SK-N-SH treated with all-trans-retinoic acid at 6 μM for 48 hours (cell line): ENCODE measurements at regions not wholly inside any gene's neighbourhood (a gene's known extent, or its start where the extent isn't known, plus 50 kb on each side); places are given as distances from the start of the nearest gene placed in this dataset.

ENCODE experiments used
- ATAC-seq: fragments of 200-7000 bp; cut with Tn5 transposase; 3 replicates; pipeline ENCODE4 v1.9.1; 2020; ENCODE audit warnings: mild to moderate bottlenecking, moderate library complexity
- ARNTL ChIP-seq: fragments of 450-650 bp; formaldehyde crosslinking; IDR thresholded peaks from 2 replicates; pipeline ENCODE4 v1.5.0; 2020; ENCODE audit warnings: low read depth, mild to moderate bottlenecking, moderate library complexity, borderline replicate concordance
- BACH2 ChIP-seq: fragments of 250-450 bp; sonication (Bioruptor Pico); IDR thresholded peaks from 2 replicates; pipeline ENCODE4 v1.9.0; 2021; ENCODE audit warnings: mild to moderate bottlenecking, borderline replicate concordance
- CSDC2 ChIP-seq: fragments of 250-450 bp; sonication (Bioruptor Pico); IDR thresholded peaks from 2 replicates; pipeline ENCODE4 v1.5.0; 2020; ENCODE audit warnings: mild to moderate bottlenecking, moderate library complexity
- ESRRG ChIP-seq: fragments of 250-450 bp; sonication (Bioruptor Pico); IDR thresholded peaks from 2 replicates; pipeline ENCODE4 v1.6.1; 2021; ENCODE audit warnings: mild to moderate bottlenecking
- GLIS3 ChIP-seq: fragments of 250-450 bp; sonication (Bioruptor Pico); IDR thresholded peaks from 2 replicates; pipeline ENCODE4 v1.5.0; 2020; ENCODE audit warnings: mild to moderate bottlenecking, moderate library complexity
- ISL1 ChIP-seq: fragments of 250-450 bp; sonication (Bioruptor Pico); IDR thresholded peaks from 2 replicates; pipeline ENCODE4 v2.1.2; 2022; ENCODE audit warnings: mild to moderate bottlenecking, moderate library complexity
- OSR1 ChIP-seq: fragments of 250-450 bp; sonication (Bioruptor Pico); IDR thresholded peaks from 2 replicates; pipeline ENCODE4 v1.8.0; 2022; ENCODE audit warnings: moderate library complexity, mild to moderate bottlenecking, inconsistent platforms
- PPARA ChIP-seq: fragments of 250-450 bp; sonication (Bioruptor Pico); IDR thresholded peaks from 2 replicates; pipeline ENCODE4 v1.5.0; 2020; ENCODE audit warnings: mild to moderate bottlenecking, borderline replicate concordance
- RARB ChIP-seq: fragments of 250-450 bp; sonication (Bioruptor Pico); IDR thresholded peaks from 2 replicates; pipeline ENCODE4 v1.8.0; 2021; ENCODE audit warnings: mild to moderate bottlenecking, moderate library complexity
- SNAI2 ChIP-seq: fragments of 250-450 bp; sonication (Bioruptor Pico); IDR thresholded peaks from 2 replicates; pipeline ENCODE4 v1.5.0; 2020; ENCODE audit warnings: mild to moderate bottlenecking, moderate library complexity
- TCF4 ChIP-seq: fragments of 250-450 bp; sonication (Bioruptor Pico); IDR thresholded peaks from 2 replicates; pipeline ENCODE4 v1.8.0; 2021; ENCODE audit warnings: mild to moderate bottlenecking, moderate library complexity, borderline replicate concordance
- TOX ChIP-seq: fragments of 250-450 bp; sonication (Bioruptor Pico); IDR thresholded peaks from 2 replicates; pipeline ENCODE4 v1.8.0; 2021; ENCODE audit warnings: mild to moderate bottlenecking, moderate library complexity, borderline replicate concordance
- ZC3H10 ChIP-seq: fragments of 250-450 bp; sonication (Bioruptor Pico); IDR thresholded peaks from 2 replicates; pipeline ENCODE4 v1.5.1; 2021; ENCODE audit warnings: mild to moderate bottlenecking, moderate library complexity
- ZFP3 ChIP-seq: fragments of 250-450 bp; sonication (Bioruptor Pico); IDR thresholded peaks from 2 replicates; pipeline ENCODE4 v1.5.0; 2020; ENCODE audit warnings: mild to moderate bottlenecking, moderate library complexity
- ZFP30 ChIP-seq: fragments of 450-650 bp; formaldehyde crosslinking; IDR thresholded peaks from 2 replicates; pipeline ENCODE4 v1.5.0; 2022; ENCODE audit warnings: mild to moderate bottlenecking, moderate library complexity
- ZNF565 ChIP-seq: fragments of 450-650 bp; formaldehyde crosslinking; conservative IDR thresholded peaks from 2 replicates; pipeline ENCODE4 v1.5.0; 2020; ENCODE audit warnings: low read depth, mild to moderate bottlenecking, moderate library complexity
- ZNF70 ChIP-seq: fragments of 450-650 bp; formaldehyde crosslinking; IDR thresholded peaks from 2 replicates; pipeline ENCODE4 v1.5.0; 2020; ENCODE audit warnings: mild to moderate bottlenecking, moderate library complexity
- ZNF8 ChIP-seq: fragments of 450-650 bp; formaldehyde crosslinking; IDR thresholded peaks from 2 replicates; pipeline ENCODE4 v1.5.0; 2020; ENCODE audit warnings: mild to moderate bottlenecking, moderate library complexity
- TF ChIP-seq, protein P1 (sequence below): fragments of 250-450 bp; sonication (Bioruptor Pico); IDR thresholded peaks from 2 replicates; pipeline ENCODE4 v1.8.0; 2020; ENCODE audit warnings: mild to moderate bottlenecking, moderate library complexity, borderline replicate concordance
- TF ChIP-seq, protein P2 (sequence below): fragments of 250-450 bp; sonication (Bioruptor Pico); IDR thresholded peaks from 2 replicates; pipeline ENCODE4 v1.5.1; 2021; ENCODE audit warnings: mild to moderate bottlenecking, moderate library complexity
- TF ChIP-seq, protein P3 (sequence below): fragments of 250-450 bp; sonication (Bioruptor Pico); IDR thresholded peaks from 2 replicates; pipeline ENCODE4 v1.8.0; 2021; ENCODE audit warnings: low read depth, mild to moderate bottlenecking, moderate library complexity, borderline replicate concordance
- TF ChIP-seq, protein P4 (sequence below): fragments of 250-450 bp; sonication (Bioruptor Pico); IDR thresholded peaks from 2 replicates; pipeline ENCODE4 v1.5.1; 2020; ENCODE audit warnings: low read depth, mild to moderate bottlenecking, moderate library complexity
- TF ChIP-seq, protein P5 (sequence below): fragments of 250-450 bp; sonication (Bioruptor Pico); IDR thresholded peaks from 2 replicates; pipeline ENCODE4 v1.5.0; 2020; ENCODE audit warnings: mild to moderate bottlenecking, moderate library complexity

DNA sequence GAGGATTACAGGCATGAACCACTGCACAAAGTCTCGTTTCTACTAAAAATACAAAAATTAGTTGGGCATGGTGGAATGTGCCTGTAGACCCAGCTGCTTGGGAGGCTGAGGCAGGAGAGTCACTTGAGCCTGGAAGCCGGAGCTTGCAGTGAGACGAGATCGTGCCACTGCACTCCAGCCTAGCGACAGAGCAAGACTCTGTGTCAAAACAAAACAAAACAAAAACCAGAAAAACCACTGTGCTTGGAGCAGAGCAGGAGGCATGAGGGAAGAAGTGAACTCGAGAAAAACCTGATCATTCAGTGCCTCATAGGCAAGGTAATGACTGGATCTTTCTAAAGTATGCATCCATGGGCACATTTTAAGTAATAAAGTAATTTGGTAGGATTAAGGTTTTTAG lies 487.8 kb downstream of the KCNH5 start:
- TF ChIP-seq ESRRG (CRISPR knock-in tag) (no peak), ZFP30 (CRISPR knock-in tag) (no peak)
- TF ChIP-seq, all 23 proteins: peak for 0
- ATAC-seq = no peak

DNA sequence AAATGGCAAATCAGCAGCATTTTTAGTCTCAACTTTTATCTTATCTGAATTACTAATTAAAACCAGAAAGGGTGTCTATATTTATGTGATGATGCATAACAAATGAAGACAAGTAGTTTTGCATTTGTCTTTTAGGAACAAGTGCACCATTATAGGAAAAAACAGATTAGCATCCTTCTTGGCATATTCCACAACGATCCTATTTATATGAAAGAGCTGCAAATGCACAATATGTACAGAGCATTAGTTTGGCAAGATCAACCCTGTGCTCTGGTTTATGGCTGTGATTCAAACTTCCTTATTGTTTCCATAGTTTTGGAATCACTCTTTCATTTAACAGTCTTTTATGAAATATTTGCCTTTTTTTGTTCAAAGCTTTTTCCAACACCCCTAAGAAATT lies 486.8 kb downstream of the KCNH5 start:
- ATAC-seq = no peak
- TF ChIP-seq BACH2 (CRISPR knock-in tag) = no peak

DNA sequence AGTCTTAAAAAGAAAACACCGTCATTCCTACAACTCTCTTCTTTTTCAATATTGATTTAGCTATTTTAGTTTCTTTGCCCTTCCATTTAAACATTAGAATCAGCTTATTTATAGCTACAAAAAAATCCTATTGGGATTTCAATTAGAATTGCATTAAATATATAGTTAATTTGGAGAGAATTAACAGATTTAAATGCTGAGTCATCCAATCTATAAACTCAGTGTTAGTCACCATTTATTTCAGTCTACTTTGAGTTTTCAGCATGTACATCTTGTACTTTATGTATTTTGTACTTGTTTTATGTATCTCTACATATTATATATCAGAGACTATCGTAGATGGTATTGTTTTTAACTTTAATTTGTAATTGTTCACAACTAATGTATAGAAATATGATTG lies 460.0 kb downstream of the KCNH5 start:
- TF ChIP-seq ESRRG (CRISPR knock-in tag) (no peak), SNAI2 (no peak), PPARA (CRISPR knock-in tag) (no peak), ZNF565 (no peak), ZNF70 (CRISPR knock-in tag) (no peak), BACH2 (CRISPR knock-in tag) (no peak), RARB (CRISPR knock-in tag) (no peak), ZNF8 (CRISPR knock-in tag) (no peak)
- TF ChIP-seq, protein P1, sequence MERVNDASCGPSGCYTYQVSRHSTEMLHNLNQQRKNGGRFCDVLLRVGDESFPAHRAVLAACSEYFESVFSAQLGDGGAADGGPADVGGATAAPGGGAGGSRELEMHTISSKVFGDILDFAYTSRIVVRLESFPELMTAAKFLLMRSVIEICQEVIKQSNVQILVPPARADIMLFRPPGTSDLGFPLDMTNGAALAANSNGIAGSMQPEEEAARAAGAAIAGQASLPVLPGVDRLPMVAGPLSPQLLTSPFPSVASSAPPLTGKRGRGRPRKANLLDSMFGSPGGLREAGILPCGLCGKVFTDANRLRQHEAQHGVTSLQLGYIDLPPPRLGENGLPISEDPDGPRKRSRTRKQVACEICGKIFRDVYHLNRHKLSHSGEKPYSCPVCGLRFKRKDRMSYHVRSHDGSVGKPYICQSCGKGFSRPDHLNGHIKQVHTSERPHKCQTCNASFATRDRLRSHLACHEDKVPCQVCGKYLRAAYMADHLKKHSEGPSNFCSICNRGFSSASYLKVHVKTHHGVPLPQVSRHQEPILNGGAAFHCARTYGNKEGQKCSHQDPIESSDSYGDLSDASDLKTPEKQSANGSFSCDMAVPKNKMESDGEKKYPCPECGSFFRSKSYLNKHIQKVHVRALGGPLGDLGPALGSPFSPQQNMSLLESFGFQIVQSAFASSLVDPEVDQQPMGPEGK (CRISPR knock-in tag) = no peak
- TF ChIP-seq, protein P2, sequence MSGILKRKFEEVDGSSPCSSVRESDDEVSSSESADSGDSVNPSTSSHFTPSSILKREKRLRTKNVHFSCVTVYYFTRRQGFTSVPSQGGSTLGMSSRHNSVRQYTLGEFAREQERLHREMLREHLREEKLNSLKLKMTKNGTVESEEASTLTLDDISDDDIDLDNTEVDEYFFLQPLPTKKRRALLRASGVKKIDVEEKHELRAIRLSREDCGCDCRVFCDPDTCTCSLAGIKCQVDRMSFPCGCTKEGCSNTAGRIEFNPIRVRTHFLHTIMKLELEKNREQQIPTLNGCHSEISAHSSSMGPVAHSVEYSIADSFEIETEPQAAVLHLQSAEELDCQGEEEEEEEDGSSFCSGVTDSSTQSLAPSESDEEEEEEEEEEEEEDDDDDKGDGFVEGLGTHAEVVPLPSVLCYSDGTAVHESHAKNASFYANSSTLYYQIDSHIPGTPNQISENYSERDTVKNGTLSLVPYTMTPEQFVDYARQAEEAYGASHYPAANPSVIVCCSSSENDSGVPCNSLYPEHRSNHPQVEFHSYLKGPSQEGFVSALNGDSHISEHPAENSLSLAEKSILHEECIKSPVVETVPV = no peak
- ATAC-seq = no peak

DNA sequence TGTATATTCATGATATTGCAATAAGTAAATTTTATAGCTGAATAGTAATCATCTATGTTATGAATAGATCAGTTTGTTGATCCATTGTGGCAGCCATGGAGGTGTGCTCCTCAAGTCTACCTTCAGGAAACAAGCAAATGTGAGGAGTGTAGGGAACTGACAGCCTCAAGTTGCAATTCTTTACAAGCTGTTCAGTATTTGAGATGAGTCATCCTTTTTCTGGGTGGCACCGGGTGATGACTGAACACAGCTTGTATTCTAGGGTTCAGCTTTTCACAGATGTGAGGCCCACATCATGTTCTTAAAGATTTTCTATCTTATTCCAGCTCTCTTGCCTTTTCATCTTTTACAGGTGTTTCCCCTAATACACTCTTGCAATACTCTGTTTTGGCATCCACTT lies 452.4 kb downstream of the KCNH5 start:
- TF ChIP-seq ZFP30 (CRISPR knock-in tag) = no peak
- TF ChIP-seq, protein P3, sequence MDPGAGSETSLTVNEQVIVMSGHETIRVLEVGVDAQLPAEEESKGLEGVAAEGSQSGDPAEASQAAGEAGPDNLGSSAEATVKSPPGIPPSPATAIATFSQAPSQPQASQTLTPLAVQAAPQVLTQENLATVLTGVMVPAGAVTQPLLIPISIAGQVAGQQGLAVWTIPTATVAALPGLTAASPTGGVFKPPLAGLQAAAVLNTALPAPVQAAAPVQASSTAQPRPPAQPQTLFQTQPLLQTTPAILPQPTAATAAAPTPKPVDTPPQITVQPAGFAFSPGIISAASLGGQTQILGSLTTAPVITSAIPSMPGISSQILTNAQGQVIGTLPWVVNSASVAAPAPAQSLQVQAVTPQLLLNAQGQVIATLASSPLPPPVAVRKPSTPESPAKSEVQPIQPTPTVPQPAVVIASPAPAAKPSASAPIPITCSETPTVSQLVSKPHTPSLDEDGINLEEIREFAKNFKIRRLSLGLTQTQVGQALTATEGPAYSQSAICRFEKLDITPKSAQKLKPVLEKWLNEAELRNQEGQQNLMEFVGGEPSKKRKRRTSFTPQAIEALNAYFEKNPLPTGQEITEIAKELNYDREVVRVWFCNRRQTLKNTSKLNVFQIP (CRISPR knock-in tag) = no peak
- no peak for TF ChIP-seq TOX (CRISPR knock-in tag)
- no peak for TF ChIP-seq ZFP3 (CRISPR knock-in tag)
- no peak for TF ChIP-seq ZC3H10
- TF ChIP-seq PPARA (CRISPR knock-in tag) = no peak
- no peak for TF ChIP-seq CSDC2 (CRISPR knock-in tag)
- no peak for TF ChIP-seq OSR1 (CRISPR knock-in tag)
- TF ChIP-seq GLIS3 (CRISPR knock-in tag) = no peak
- no peak for ATAC-seq

DNA sequence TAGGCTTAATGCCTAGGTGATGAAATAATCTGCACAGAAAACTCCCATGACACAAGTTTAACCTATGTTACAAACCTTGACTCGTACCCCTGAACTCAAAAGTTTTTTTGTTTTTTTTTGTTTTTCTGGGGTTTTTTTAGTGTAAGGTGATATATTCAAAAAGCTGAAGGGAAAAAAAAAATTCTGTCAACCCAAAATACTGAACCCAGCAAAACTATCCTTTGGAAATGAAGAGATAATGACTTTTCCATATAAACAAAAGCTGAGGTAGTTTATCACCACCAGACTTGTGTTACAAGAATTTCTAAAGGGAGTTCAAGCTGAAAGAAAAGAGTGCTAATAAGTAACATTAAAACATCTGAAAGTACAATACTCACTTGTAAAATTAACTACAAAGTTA lies 448.1 kb downstream of the KCNH5 start:
- no peak for ATAC-seq
- TF ChIP-seq ZFP30 (CRISPR knock-in tag) (no peak), ZFP3 (CRISPR knock-in tag) (no peak), ISL1 (CRISPR knock-in tag) (no peak), BACH2 (CRISPR knock-in tag) (no peak), RARB (CRISPR knock-in tag) (no peak), ZC3H10 (no peak), TCF4 (no peak), ARNTL (CRISPR knock-in tag) (no peak), GLIS3 (CRISPR knock-in tag) (no peak), OSR1 (CRISPR knock-in tag) (no peak), PPARA (CRISPR knock-in tag) (no peak), TOX (CRISPR knock-in tag) (no peak)
- TF ChIP-seq, protein P1 (CRISPR knock-in tag) = no peak
- TF ChIP-seq, protein P4, sequence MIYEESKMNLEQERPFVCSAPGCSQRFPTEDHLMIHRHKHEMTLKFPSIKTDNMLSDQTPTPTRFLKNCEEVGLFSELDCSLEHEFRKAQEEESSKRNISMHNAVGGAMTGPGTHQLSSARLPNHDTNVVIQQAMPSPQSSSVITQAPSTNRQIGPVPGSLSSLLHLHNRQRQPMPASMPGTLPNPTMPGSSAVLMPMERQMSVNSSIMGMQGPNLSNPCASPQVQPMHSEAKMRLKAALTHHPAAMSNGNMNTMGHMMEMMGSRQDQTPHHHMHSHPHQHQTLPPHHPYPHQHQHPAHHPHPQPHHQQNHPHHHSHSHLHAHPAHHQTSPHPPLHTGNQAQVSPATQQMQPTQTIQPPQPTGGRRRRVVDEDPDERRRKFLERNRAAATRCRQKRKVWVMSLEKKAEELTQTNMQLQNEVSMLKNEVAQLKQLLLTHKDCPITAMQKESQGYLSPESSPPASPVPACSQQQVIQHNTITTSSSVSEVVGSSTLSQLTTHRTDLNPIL (CRISPR knock-in tag) = no peak
- TF ChIP-seq, protein P5, sequence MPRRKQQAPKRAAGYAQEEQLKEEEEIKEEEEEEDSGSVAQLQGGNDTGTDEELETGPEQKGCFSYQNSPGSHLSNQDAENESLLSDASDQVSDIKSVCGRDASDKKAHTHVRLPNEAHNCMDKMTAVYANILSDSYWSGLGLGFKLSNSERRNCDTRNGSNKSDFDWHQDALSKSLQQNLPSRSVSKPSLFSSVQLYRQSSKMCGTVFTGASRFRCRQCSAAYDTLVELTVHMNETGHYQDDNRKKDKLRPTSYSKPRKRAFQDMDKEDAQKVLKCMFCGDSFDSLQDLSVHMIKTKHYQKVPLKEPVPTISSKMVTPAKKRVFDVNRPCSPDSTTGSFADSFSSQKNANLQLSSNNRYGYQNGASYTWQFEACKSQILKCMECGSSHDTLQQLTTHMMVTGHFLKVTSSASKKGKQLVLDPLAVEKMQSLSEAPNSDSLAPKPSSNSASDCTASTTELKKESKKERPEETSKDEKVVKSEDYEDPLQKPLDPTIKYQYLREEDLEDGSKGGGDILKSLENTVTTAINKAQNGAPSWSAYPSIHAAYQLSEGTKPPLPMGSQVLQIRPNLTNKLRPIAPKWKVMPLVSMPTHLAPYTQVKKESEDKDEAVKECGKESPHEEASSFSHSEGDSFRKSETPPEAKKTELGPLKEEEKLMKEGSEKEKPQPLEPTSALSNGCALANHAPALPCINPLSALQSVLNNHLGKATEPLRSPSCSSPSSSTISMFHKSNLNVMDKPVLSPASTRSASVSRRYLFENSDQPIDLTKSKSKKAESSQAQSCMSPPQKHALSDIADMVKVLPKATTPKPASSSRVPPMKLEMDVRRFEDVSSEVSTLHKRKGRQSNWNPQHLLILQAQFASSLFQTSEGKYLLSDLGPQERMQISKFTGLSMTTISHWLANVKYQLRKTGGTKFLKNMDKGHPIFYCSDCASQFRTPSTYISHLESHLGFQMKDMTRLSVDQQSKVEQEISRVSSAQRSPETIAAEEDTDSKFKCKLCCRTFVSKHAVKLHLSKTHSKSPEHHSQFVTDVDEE (CRISPR knock-in tag) = no peak
